Heart right ventricle (tissue), 16 donors: ENCODE measurements at regions not wholly inside any gene's neighbourhood (a gene's known extent, or its start where the extent isn't known, plus 50 kb on each side); places are given as distances from the start of the nearest gene placed in this dataset.

Experiments used
- ATAC-seq, 8 donors: fragments of 200-7000 bp; cut with Tn5 transposase; one replicate each; pipeline ENCODE4 v1.9.1; 2020; ENCODE audit warnings: mild to moderate bottlenecking in 8 of 8, moderate library complexity in 8 of 8, moderate number of reproducible peaks in 1 of 8
- DNase-seq, 2 donors: peaks; one replicate each; pipeline ENCODE4 v3.0.0-alpha.2; 2020
- H3K27ac ChIP-seq, 10 donors: fragments of 200-600 bp; sonication (generic) in 2 of 10; one replicate each; pipeline versions ENCODE4 v1.5.0 to v1.8.0; 2020 to 2022; ENCODE audit warnings: mild to moderate bottlenecking in 3 of 10
- H3K27me3 ChIP-seq, 7 donors: fragments of 200-600 bp; one replicate each; pipeline ENCODE4 v1.8.0; 2021 to 2022; ENCODE audit warnings: mild to moderate bottlenecking in 2 of 7
- H3K36me3 ChIP-seq, 9 donors: fragments of 200-600 bp; sonication (generic) in 1 of 9; one replicate each; pipeline versions ENCODE4 v1.5.0 to v1.8.0; 2020 to 2022; ENCODE audit warnings: mild to moderate bottlenecking in 2 of 9
- H3K4me1 ChIP-seq, 9 donors: fragments of 200-600 bp; sonication (generic) in 1 of 9; one replicate each; pipeline versions ENCODE4 v1.5.0 to v1.8.0; 2020 to 2022; ENCODE audit warnings: mild to moderate bottlenecking in 4 of 9
- H3K4me3 ChIP-seq, 10 donors: fragments of 200-600 bp; sonication (generic) in 2 of 10; one replicate each; pipeline versions ENCODE4 v1.5.0 to v1.8.0; 2020 to 2022; ENCODE audit warnings: mild to moderate bottlenecking in 7 of 10, moderate library complexity in 2 of 10
- H3K9me3 ChIP-seq, 11 donors: fragments of 200-600 bp in 10 of 11; sonication (generic) in 2 of 11; one replicate each; pipeline versions ENCODE4 v1.5.0 to v1.8.0; 2013 to 2022; ENCODE audit warnings: mild to moderate bottlenecking in 2 of 11, control low read depth in 1 of 11, moderate library complexity in 1 of 11
- WGBS, 2 donors: extraction: QIAGEN DNeasy Blood & Tissue Kit; methylation state at CpG; one replicate each; pipeline ENCODE4 v1.1.7; 2013; ENCODE audit warnings: inconsistent platforms in 1 of 2; 5-methylcytosine and 5-hydroxymethylcytosine counted together
- intact Hi-C, 10 donors: fragments of 100-400 bp; cut with DNase I; formaldehyde crosslinking; loops; one replicate each; pipeline versions ENCODE4 v1.11.1 to v1.14.2; 2022
- TF ChIP-seq, protein P1 (sequence below), 9 donors: fragments of 200-600 bp; sonication (generic) in 2 of 9; IDR thresholded peaks; one replicate each; pipeline versions ENCODE4 v1.5.0 to v1.8.0; 2021 to 2022; ENCODE audit warnings: antibody characterized with exemption in 9 of 9, mild to moderate bottlenecking in 5 of 9, moderate library complexity in 1 of 9
- donor health status: Arrhythmogenic right ventricular cardiomyopathy.
- donor health status: ischemic (EF 13 %, LVEDD 7.1; RV severe dilation, severe dysfunction).
- donor health status: healthy with polysubstance abuse.
- donor health status: DM: no; HTN: yes; CAD: no.
- donor health status: DM: no; HTN: no; CAD: no.
- donor health status: ischemic (EF 25% LVEDD 6.9; RV normal size, moderate dysfunction).
- donor health status: ischemic (EF 25% LVEDD 5.7; RV mildly dilated, moderate dysfunction).
- donor health status: healthy.
- donor health status: DM: yes; HTN: yes; CAD: no.
- donor health status: Ischemic cardiomyopathy.
- donor health status: ischemic (EF 35%, LVEDD 5.7; RV mildly dilated, moderate dysfunction).
- donor health status: nonischemic (EF 11% LVEDD 7.7; RV severe dilation, severe dysfunction).
- donor health status: DM: yes; HTN: yes; CAD: no.
- donor health status: PGD.
- donor health status: ischemic (EF 29% LVEDD 5.4; RV normal size, mild dysfunction).
- donor health status: nonischemic (EF 23%, LVEDD 6.1; RV moderate dilation, normal function).

DNA sequence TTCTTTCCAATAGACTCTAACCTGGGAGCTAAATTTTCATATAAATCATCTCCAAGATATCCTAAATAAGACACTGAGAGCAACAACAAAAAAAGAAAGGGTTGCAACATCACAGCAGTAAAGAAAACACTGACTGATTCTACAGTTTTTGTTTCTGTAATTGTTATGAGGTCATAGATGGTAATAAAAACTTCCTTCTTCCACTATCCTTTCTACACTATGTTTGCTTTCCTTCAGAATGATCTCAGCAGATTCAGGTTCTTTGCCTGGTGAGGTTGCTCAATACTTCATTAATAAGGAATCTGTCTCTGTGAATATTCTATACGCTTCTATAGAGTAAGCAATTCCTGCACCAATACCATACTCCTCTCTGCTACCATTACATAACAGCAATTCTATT lies 835.6 kb upstream of the GRAMD2B start:
- Histone ChIP-seq H3K9me3 (no peaks in the 10 kb centered on the region), H3K4me3 (no peak overlapping the region), H3K27ac (no peak overlapping the region), H3K4me1 (peaks cover 0 to 20% (median 11%) of the 10 kb centered on the region in 9 donors), H3K36me3 (no peaks in the 10 kb centered on the region), H3K27me3 (no peaks in the 10 kb centered on the region)
- intact Hi-C loops, result loop anchor here in 1 of 10 donors (10.0 kb wide), 1 partner anchor 103 kb away; no protein-coding TSS in a partner anchor
- 90 to 92% methylated on average over 1 of the region's 1 CpG for WGBS, 2 donors
- DNase-seq (no peak), ATAC-seq (no peak)
- TF ChIP-seq, protein P1, sequence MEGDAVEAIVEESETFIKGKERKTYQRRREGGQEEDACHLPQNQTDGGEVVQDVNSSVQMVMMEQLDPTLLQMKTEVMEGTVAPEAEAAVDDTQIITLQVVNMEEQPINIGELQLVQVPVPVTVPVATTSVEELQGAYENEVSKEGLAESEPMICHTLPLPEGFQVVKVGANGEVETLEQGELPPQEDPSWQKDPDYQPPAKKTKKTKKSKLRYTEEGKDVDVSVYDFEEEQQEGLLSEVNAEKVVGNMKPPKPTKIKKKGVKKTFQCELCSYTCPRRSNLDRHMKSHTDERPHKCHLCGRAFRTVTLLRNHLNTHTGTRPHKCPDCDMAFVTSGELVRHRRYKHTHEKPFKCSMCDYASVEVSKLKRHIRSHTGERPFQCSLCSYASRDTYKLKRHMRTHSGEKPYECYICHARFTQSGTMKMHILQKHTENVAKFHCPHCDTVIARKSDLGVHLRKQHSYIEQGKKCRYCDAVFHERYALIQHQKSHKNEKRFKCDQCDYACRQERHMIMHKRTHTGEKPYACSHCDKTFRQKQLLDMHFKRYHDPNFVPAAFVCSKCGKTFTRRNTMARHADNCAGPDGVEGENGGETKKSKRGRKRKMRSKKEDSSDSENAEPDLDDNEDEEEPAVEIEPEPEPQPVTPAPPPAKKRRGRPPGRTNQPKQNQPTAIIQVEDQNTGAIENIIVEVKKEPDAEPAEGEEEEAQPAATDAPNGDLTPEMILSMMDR (IDR thresholded peaks at IDR 0.05), result no peak

DNA sequence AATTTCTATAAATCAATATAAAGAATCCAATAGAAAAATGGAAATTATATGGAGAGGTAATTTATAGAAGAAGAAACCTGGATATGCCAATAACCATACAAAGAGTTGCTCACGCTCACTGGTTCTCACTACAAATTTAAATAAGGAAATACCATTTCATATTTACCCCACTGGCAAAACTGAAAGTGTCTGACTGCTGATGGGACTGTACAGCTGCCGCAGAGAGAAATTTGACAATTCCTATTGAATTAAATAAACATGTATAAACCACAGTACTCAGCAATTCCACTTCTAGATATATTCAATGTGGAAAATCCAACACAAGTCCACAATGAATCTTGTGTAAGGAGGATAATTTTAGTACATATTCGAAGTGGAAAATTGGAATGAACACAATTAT lies 830.4 kb upstream of the GRAMD2B start:
- ATAC-seq, result no peak
- TF ChIP-seq, protein P1 (IDR thresholded peaks at IDR 0.05), result no peak
- 91 to 96% methylated on average over 3 of the region's 3 CpGs for WGBS, 2 donors
- DNase-seq, result no peak
- Histone ChIP-seq H3K27me3 (no peaks in the 10 kb centered on the region), H3K4me1 (peaks cover 0 to 19% (median 8%) of the 10 kb centered on the region in 9 donors), H3K36me3 (no peaks in the 10 kb centered on the region), H3K9me3 (no peaks in the 10 kb centered on the region), H3K4me3 (no peak overlapping the region), H3K27ac (no peak overlapping the region)
- intact Hi-C loops, result no loop called here

- no peaks in the 10 kb centered on the region for H3K36me3 ChIP-seq
- peaks cover 0 to 20% (median 8%) of the 10 kb centered on the region in 9 donors for H3K4me1 ChIP-seq
- DNase-seq, result peak; percentile 52 to 63
- WGBS, 2 donors, result 53 to 64% methylated on average over 6 of the region's 6 CpGs
- peak; percentile 65 to 90 (median 85) for ATAC-seq
- TF ChIP-seq, protein P1 (IDR thresholded peaks at IDR 0.05), result no peak
- no peak overlapping the region for H3K4me3 ChIP-seq
- H3K27ac ChIP-seq, result no peak overlapping the region
- no peaks in the 10 kb centered on the region for H3K27me3 ChIP-seq
- H3K9me3 ChIP-seq, result no peaks in the 10 kb centered on the region
- intact Hi-C loops, result no loop called here
Measured at GRCh38 chr5:125595095-125595494, 828.1 kb upstream of the GRAMD2B start.

DNA sequence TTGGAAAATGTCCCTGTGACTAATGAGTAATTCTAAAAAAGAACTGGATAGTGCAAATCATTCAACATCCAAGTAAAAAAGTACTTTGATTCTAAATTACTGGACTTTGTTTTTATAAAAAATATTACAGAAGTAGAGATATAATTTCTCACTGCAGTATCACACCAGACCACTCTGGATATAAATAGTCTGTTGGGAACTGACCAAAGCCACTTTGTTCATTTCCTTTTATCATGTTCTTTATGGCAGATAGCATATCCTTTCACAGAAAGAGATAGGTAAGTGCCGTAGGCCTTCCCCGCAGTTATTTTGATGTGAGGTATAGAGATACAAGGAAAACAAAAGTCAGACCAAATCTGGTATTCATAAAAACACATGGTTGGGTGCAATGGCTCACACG lies 827.4 kb upstream of the GRAMD2B start:
- intact Hi-C loops, result no loop called here
- H3K4me1 ChIP-seq, result peaks cover 0 to 20% (median 8%) of the 10 kb centered on the region in 9 donors
- DNase-seq (no peak), ATAC-seq (peak in 4 of 8 donors; percentile 13 to 46 (median 30))
- H3K4me3 ChIP-seq, result no peak overlapping the region
- no peaks in the 10 kb centered on the region for H3K27me3 ChIP-seq
- H3K36me3 ChIP-seq, result no peaks in the 10 kb centered on the region
- TF ChIP-seq, protein P1 (IDR thresholded peaks at IDR 0.05), result no peak
- H3K27ac ChIP-seq, result no peak overlapping the region
- WGBS, 2 donors, result 34 to 49% methylated on average over 3 of the region's 3 CpGs
- H3K9me3 ChIP-seq, result no peaks in the 10 kb centered on the region
